ENCODE measurements at regions not wholly inside any gene's neighbourhood (a gene's known extent, or its start where the extent isn't known, plus 50 kb on each side); places are given as distances from the start of the nearest gene placed in this dataset.
"Not testable (repeated sequence)": the region's sequence is repeated elsewhere in the genome, so short reads cannot be mapped to it uniquely, and the experiment has no call there.

DNA sequence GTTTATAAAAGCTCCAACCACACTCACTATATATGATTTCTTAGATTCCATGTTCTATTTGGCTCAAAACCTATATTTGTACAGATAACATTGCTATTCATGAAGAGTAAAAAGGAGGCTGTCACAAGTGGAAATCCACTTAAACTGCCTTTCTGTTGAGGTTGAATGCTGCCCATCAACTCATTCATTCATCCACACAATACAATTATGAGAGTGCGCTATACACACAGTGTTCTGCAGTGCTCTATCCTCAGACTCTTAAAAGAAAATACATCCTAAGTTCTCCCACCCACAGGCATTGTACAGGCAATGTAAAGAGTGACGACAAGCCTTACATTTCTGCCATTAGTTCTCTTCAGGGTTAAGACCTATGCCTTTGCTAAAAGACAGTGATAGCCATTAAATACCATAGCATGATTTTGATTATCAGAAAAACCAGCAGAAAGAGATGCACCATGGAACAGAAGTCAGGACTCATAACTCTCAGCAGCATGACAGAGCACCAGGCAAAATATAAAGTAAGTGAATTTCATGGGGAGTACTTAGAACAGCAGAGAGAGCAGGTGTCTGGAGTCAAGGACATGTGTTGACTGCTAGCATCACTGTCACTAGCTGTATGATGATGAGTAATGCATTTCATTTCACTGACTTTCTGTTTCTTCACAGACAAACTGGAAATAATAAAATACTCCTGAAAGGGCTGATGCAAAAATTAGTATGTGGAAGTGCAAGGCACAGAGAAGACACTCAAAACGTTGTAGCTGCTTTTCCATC lies 218.0 kb downstream of the RBM26 start:
- no peak for DNase-seq

DNA sequence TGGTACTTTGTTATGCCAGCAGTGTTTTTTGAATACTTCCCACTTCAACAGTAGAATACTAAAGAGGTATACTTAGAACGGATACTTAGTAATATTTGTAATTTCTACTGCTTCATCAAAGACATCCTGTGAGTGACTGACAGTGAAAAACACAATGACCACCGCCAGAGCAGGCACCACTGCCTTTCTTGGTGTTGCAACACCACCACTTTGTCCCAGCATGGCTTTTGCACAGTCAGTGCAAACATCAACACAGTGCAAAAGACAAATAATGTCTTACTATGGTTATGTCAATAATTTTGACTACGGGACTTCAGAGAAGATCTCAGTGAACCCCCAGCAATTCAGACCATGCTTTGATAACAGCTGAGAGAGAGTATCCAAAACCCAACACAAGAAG lies 220.5 kb downstream of the RBM26 start:
- no peak for DNase-seq

DNA sequence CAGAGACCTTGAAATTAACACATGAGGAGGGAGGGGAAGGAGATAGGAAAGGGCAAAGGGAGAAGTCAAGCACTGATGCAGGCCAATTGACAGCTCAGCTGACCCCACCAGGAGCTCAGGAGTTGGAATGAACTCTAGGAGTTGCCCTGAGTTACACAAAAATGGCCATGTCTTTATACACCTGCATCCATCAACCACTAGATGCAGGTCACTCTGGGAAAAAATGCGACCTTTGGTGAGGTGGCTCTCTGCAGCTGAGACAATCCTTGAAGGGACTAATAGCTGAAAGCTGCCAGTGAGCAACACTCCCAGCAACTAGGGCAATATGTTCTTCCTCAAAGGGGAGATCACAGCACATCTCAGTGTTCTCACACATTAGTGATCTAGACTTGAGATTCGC lies 222.8 kb downstream of the RBM26 start:
- no peak for DNase-seq

DNA sequence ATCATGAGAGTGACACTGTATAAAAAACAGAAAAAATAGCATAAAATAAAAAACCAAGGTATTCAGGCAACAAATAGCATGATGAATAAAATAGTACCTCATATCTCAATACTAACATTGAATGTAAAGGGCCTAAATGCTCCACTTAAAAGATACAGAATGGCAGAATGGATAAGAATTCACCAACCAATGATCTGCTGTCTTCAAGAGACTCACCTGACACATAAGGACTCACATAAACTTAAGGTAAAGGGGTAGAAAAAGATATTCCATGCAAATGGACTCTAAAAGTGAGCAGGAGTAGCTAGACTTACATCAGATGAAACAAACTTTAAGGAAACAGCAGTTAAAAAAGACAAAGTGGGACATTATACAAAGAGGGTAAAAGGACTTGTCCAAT lies 232.4 kb downstream of the RBM26 start:
- not testable (repeated sequence) for DNase-seq

DNA sequence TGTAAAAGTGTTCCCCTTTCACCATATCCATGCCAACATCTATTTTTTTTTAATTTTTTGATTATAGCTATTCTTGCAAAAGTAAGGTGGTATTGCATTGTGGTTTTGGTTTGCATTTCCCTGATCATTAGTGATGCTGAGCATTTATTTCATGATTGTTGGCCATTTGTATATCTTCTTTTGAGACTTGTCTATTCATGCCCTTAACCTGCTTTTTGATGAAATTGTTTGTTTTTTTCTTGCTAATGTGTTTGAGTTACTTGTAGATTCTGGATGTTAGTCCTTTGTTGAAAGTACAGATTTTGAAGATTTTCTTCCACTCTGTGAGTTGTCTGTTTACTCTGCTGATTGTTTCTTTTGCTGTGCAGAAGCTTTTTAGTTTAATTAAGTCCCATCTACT lies 233.1 kb downstream of the RBM26 start:
- DNase-seq, result not testable (repeated sequence)

DNA sequence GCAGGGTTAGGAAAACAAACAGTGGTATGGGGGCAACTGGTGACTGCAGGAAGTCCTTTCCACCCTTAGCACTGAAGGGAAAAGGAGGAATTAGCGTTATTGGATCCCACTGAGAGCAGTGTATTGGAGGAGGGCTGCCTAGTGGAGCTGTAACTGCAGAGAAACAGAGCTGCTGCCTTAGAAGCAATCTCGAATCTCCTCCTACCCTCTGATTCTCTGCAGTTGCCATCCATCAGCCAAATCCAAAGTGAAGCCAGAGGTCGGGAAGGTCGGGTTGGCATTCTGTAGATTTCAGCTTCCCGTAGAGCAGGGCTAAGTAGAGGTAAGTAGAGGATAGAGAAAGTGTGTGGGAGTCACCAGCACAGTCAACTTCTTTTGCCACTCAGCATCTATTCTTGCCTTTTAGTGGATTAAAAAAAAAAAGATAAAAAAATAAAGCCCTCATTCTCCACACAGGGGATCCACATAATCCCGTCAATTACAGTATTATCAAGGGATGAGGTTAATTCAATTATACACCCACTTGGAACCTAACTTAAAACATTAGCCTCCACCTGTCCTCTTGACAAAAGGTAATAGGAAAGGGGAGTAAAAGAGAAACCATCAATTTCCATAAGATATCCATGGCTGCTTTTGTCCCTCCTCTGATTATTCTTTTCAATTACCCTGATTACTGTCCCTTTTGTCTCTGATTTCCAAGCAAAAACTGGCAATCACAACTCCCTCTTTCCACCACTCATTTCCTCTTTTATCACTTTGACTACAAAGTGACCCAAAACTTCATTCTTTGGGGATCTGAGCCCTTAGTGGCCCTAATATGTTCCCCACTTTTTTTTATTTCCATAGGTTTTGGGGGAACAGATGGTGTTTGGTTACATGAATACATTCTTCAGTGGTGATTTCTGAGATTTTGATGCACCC lies 234.7 kb downstream of the RBM26 start:
- DNase-seq, result no peak

DNA sequence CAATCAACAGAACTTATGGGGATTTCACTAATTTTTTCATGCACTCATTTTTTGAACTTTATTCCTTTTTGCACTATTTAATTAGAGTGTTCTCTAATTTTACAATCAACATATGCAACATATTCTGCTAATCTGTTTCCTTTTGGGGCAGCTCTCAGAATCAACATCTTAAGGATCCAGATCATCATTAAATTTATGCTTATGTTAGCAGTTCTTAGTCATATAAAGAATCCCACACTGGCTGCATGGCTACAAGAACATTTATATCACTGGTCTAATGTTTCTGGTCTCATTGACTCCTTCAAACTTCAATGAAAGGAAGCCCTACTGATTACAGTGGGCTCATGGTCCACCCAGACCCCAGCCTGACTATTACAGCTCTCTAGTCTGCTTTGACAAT lies 245.2 kb downstream of the RBM26 start:
- no peak for DNase-seq

DNA sequence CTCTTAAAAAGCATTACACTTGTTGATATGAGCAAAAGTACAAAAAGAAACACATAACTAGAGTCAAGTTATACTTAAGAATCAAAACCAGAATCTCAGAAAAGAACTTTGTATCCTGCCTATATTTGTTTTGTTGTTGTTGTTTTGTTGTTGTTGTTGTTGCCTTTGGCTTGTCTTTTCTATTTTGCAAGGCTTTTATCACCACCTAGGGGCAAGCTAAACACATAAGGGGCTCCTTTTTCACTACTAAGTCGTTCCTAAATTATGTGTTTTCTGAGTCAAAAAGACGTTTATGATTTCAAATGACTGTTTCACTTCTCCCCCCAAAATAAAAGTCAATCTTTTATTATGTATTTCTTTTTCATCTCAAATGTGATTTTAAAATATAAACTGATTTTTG lies 250.2 kb downstream of the RBM26 start:
- no peak for DNase-seq

DNA sequence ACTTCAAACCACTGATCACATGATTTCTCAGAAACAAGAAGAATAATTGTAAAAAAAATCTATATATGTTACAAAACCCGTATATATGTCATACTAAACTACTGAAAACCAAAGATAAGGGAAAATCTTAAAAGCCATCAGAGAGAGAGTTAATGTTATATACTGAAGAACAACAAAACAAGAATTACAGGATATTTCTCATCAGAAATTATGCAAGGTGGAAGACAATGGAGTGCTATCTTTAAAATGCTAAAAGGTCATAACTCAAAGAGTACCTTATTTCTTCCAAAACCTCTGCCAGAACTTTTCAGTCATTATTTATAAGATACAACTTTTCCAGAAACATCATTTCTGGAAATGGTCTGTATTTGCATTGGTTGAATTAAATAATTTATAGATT lies 256.8 kb downstream of the RBM26 start:
- DNase-seq, result no peak

DNA sequence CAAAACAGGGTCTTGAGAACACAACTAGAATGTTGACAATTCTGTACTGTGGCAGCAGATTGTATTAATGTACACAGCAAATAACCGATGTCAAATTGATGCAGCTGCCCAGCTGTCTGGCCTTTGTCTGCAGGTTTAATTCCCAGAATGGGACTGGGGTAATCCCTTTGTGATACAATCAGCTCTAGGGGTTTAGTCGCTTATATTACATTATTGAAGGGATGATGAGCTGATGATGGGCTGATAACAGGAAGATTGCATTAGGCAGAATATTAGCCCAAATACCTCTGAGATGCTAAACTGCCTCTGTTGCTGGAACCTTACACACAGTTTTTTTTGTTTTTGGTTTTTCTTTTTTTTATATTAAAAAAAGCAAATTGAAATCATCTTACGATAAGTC lies 265.0 kb downstream of the RBM26 start:
- no peak for DNase-seq

DNA sequence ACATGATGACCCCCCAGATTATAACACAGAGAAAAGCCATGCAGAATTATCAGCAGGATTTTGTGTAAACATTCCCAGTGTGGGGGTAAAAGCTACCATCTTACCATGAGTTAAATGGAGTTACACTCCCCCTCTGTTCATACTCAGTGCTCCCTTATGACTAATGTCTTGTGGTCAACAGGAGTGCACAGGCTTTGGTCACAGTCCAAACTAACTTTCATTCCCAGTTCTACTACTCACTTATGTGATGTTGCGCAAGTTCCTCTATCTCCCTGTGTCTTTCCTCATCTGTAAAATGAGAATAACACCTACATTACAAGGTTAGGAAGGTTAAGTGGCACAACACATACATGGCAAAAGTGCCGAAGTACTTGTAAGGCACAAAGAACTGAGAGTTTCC lies 277.9 kb downstream of the RBM26 start:
- no peak for DNase-seq

DNA sequence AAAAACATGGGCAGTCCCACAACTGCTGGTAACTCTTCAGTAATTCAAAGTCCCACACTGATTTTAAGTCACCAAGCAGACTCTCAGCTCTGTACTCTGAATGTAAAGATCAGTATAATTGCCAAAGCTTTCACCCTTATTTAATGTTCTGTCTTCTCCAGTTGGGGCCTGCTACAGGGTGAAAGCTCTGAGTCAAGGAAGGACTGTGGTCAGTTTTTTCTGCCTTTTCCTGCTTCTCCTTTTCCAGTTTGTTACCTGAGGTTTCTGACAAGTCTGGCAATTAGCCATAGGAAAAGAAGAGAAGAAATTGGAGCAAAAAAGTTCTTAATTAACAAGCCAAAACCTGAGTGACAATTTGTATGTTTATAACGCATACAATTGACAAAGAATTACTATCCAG lies 279.3 kb downstream of the RBM26 start:
- no peak for DNase-seq

DNA sequence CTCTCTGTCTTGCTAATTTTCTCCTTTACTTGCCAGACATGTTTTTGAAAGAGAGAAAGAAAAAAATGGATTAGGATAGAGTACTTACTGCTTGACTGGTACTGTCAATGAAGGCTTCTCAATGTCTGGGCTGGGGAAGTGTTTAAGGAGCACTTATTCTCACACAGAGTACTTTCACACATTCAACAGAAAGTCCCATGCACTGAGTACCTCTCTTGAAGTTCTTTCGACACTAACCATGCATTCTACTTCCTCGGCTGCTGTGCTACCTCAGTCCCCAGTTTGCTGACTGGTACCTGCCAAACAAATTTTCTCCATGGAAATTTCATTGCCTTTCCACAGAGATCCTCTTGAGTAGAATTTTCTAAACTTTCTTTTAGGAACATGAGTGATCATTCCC lies 281.9 kb downstream of the RBM26 start:
- DNase-seq, result no peak

DNA sequence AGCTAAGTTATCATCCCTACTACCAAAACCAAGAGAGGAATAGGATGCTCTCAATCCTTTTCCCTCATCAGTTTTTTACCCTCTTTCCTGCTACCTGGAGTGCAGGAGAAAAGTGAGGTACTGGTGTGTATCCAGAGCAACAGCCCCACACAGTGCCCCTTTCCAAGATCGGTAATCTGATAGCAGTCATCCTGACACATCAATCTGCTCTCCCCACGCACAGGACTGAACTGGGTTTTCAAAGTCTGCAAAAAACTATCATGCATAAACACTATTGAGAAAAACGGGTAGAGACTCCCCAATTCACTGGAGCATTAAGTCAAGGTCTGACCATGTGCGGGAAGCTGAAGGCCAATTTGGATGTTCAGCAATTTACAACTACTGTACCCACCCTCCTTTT lies 284.8 kb downstream of the RBM26 start:
- peak; percentile 74 for DNase-seq

DNA sequence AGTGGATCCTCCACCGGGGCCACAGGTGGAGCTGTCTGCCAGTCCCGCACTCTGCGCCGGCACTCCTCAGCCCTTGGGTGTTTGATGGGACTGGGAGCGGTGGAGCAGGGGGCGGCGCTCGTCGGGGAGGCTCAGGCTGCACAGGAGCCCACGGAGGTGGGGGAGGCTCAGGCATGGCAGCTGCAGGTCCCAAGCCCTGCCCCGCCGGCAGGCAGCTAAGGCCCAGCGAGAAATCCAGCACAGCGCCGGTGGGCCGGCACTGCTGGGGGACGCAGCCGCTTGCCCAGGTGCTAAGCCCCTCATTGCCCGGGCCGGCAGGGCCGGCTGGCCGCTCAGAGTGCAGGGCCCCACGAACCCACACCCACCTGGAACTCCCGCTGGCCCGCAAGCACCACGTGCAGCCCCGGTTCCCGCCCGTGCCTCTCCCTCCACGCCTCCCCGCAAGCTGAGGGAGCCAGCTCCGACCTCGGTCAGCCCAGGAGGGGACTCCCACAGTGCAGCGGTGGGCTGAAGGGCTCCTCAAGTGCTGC lies 286.4 kb downstream of the RBM26 start:
- DNase-seq, result no peak

DNA sequence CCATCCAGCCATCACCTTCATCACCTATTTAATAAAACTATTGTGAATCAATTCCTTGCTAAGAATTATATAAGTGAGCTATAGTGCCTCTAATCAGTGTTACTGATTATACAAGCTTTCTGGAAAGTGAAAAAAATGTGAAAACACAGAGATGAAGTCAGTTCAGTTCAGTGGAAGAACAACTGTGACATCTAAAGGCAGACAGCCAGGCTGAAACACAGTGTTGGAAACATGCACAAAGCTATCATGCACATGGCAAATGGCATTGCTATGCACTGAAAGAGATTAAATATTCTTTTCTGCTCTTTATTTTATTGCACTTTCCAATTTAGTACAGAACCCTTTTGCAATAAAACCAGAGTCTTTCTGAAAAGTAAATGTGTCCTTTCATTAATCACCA lies 294.0 kb downstream of the RBM26 start:
- no peak for DNase-seq

DNA sequence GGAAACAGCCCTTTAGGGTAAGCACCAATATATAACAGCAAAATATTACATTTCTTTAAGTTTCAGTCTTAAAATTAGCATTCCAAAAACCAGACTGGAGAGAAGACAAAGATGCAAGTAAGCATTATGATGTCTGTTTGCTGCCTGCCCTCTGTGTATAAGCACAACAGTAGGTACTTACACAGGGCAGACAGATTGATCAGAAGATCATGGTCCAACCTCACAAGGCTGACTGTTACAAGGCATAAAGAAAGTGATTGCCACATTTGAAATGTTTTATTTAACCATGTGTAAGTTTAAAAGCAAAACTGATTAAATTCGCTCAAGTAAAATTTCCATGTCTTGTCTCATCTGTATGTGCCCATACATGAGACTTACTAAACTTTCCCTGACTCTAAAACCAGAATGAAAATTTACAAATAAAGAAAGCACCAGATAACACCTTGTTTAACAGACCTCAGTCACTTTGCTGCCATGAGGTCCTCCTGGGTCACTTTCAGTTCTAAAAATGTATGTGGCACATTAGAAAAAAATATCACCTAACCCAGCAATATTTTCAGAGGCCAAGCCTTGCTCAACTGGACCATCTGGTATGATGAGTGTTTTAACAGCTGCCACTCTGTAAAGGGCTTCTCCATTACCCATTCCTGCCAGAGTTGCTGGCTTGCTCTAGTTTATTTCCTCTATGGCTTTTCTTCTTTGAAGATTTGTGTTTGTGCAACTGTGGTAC lies 297.0 kb downstream of the RBM26 start:
- peak; percentile 75 for DNase-seq

DNA sequence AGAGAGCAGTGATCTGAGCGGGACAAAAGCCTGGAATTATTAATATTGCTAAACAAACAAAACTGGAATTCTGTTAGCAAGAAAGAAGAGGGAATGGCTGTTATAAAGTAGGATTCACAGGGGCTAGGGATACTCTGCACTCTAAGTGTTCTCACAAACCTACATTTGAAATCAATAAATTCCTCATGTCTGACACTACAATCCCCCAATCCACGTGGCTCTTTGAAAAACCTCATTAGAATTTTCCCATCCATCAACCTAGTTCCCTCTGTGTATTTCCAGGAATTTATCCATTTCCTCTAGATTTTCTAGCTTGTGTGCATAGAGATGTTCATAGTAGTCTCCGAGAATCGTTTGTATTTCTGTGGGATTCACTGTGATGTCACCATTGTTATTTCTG lies 307.5 kb downstream of the RBM26 start:
- DNase-seq, result no peak

DNA sequence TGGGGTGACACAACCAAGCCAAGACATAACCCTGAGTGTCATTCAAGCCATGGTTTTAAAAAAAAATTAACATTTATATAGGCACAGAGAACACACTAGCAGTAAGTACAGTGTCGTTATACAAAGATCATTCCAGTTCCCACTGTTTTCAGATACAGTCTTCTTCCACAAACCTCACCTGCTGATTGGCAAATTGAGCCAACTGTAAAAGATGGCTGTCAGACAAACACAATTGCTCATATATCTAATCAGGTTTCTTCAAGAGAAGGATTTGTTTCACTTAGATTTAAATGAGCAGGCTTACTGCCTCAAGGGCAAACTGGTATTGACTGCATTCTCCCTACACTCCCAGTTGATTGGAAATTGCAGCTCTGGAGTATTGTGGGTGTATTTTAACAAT lies 308.9 kb downstream of the RBM26 start:
- no peak for DNase-seq

DNA sequence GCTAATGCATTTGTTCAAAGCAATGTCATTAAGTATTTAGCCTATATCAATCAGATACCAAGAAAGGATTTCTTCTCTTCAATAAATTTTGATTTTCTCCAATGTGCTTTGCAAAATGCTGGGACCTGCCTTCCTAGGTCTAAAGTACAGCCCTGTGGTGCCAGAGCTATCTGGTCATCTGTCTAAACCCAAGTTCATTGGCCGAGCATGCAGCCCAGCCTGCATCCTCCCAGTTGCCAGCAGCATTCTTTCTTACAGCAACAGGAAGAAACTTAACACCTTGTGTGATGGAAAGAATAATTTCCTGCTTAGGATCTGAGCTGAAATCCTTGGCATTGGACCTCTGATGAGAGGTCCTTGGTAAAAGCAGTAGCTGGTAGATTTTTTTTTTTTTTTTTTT lies 310.0 kb downstream of the RBM26 start:
- DNase-seq, result no peak

DNA sequence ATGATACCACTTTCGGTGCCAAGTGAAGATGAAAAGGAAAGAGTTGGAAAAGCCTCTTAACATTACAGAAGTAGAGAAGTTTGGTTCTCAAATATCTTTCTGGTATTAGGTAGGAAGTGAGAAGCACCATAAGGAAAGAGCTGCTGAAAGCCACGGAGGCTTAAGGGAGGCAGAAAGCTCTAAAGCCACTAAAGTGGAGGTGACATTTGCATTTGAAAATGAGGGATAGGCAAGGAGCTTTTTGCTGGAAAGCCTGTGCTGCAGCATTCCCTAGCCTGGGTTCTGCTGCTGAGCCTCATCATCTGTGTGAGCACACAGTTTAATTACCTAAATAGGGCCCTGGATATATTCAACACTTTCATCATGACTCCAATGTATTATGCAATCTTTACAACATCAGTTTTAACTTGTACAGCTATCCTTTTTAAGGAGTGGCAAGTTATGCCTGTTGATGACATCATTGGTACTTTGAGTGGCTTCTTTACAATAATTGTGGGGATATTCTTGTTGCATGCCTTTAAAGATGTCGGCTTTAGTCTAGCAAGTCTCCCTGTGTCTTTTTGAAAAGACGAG lies 315.4 kb downstream of the RBM26 start:
- DNase-seq, result no peak

DNA sequence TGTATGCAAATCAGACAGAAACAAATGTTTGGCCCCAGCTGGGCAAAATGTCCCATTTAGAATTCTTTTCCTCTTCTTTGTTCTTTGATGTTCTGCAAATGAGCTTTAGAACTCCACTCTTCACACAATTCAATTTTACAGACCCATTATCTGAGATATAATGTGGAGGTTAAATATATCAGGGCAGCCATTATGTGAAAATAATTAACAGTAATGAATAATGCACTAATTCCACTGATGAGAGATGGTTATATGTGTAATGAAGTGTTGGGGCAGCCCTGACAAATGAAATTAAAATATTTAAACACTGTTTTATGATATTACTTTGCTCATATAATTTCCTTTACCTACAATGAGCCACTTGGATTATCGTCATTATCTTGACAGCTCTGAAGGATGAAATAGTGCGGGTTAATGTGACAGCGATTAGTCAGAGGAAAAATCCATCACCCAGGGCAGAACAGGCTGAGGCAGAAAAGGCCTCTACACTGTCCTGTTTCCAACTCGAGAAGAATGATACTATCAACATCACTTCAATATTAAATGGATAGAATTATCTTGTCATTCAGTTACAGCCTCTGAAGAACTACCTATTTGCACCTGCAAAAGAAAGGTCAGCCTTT lies 321.1 kb downstream of the RBM26 start:
- no peak for DNase-seq

DNA sequence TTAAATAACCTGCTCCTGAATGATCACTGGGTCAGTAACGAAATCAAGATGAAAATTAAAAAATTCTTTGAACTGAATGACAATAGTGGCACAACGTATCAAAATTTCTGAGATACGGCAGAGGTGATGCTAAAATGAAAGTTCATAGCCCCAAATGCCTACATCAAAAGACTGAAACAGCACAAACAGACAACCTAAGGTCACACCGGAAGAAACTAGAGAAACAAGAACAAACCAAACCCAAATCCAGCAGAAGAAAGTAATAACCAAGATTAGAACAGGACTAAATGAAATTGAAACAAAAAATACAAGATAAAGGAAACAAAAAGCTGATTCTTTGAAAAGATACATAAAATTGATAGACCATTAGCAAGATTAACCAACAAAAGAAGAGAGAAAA lies 324.1 kb downstream of the RBM26 start:
- no peak for DNase-seq

Measured in NCI-H2171 treated with DMSO at 0.1 percent for 48 hours (cell line).